ENCODE measurements at regions not wholly inside any gene's neighbourhood (a gene's known extent, or its start where the extent isn't known, plus 50 kb on each side); places are given as distances from the start of the nearest gene placed in this dataset.

DNA sequence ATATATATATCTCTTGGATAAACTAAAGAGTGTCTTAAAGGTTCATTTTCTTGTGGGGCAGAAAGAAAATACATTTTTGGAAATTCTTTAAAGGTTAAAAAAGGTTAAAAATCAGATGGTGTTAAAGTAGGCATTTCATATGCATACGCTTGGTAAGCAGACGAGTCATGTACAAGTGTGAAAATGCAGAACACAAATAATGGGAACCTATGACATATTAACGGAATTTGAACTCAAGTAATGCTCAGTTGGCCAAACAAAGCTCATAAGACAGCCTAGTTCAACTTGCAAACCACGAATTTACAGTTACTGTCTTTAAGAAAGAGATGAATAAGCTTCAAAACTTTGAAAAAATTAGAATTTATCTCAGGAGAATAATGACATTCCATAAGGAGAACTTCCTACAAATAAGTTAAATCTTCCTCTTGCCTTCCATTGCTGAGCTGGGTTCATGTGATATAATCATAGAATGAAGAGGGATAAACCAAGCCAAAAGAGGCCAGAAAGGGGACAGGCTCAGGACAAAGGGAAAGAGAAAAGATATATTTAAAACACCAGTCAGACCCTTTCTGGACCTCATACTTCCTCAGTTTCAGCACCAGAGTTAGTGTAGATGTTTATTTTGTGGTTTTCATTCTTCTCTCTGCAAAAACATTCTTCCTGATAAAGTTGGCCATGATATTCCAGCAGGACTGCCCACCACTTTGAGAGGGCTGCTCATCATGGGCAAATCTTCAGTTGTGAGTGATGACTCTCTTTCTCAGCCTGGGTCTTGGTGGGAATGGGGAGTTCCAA is 256.7 kb upstream of the CD180 start:
- no peaks in the 10 kb centered on the region for H3K36me3 ChIP-seq (ENCODE audit: control insufficient read depth in 2 of 2, insufficient read depth in 2 of 2, low read length in 1 of 2)
- H3K4me3 ChIP-seq (ENCODE audit: low read depth in 1 of 2, low read length in 2 of 2): no peak overlapping the region
- no peaks in the 10 kb centered on the region for H3K4me1 ChIP-seq (ENCODE audit: control insufficient read depth in 2 of 2, insufficient read depth in 2 of 2, low read length in 1 of 2)
- no peak overlapping the region for H3K27ac ChIP-seq (ENCODE audit: low read depth in 2 of 2, low read length in 1 of 2)
- 83 to 87% methylated on average over 4 of the region's 4 CpGs for WGBS, 2 donors
- no peaks in the 10 kb centered on the region for H3K27me3 ChIP-seq (ENCODE audit: control insufficient read depth in 1 of 2, insufficient read depth in 2 of 2, low read length in 2 of 2)
- H3K9me3 ChIP-seq (ENCODE audit: control insufficient read depth in 2 of 2, insufficient read depth in 1 of 2, low read depth in 1 of 2, low read length in 1 of 2): no peaks in the 10 kb centered on the region

DNA sequence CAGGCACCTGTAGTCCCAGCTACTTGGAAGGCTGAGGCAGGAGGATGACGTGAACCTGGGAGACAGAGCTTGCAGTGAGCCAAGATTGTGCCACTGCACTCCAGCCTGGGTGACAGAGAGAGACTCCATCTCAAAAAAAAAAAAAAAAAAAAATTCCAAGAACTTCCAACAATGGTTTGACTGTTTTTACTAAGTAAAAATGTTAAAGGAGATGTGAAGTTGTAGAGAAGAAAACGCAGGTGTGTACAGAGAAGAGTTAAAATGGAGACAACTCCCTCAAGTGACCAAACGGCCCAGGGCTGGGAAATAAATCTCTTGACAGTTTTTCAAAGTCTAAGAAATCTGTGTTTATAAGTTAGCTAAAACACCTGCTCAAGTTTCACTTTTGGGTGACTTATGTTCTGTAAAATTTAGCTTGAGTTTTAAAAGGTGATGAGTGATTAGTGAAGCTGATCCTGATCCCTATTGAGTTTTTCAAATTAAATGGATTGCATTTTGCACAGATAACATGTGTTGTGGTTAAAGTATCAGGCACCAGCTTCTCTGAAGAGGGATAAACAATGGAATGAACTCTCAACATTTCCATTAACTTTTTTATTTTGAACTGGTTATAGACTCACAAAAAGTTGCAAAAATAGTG is 255.2 kb upstream of the CD180 start:
- H3K27ac ChIP-seq (ENCODE audit: low read depth in 2 of 2, low read length in 1 of 2): no peak overlapping the region
- WGBS, 2 donors: 61 to 72% methylated on average over 3 of the region's 3 CpGs
- no peak overlapping the region for H3K4me3 ChIP-seq (ENCODE audit: low read depth in 1 of 2, low read length in 2 of 2)
- no peaks in the 10 kb centered on the region for H3K27me3 ChIP-seq (ENCODE audit: control insufficient read depth in 1 of 2, insufficient read depth in 2 of 2, low read length in 2 of 2)
- H3K4me1 ChIP-seq (ENCODE audit: control insufficient read depth in 2 of 2, insufficient read depth in 2 of 2, low read length in 1 of 2): no peaks in the 10 kb centered on the region
- H3K36me3 ChIP-seq (ENCODE audit: control insufficient read depth in 2 of 2, insufficient read depth in 2 of 2, low read length in 1 of 2): no peaks in the 10 kb centered on the region
- H3K9me3 ChIP-seq (ENCODE audit: control insufficient read depth in 2 of 2, insufficient read depth in 1 of 2, low read depth in 1 of 2, low read length in 1 of 2): no peaks in the 10 kb centered on the region

- Histone ChIP-seq H3K4me1 (ENCODE audit: control insufficient read depth in 2 of 2, insufficient read depth in 2 of 2, low read length in 1 of 2) (no peaks in the 10 kb centered on the region), H3K4me3 (ENCODE audit: low read depth in 1 of 2, low read length in 2 of 2) (no peak overlapping the region), H3K27ac (ENCODE audit: low read depth in 2 of 2, low read length in 1 of 2) (no peak overlapping the region), H3K27me3 (ENCODE audit: control insufficient read depth in 1 of 2, insufficient read depth in 2 of 2, low read length in 2 of 2) (no peaks in the 10 kb centered on the region), H3K36me3 (ENCODE audit: control insufficient read depth in 2 of 2, insufficient read depth in 2 of 2, low read length in 1 of 2) (no peaks in the 10 kb centered on the region), H3K9me3 (ENCODE audit: control insufficient read depth in 2 of 2, insufficient read depth in 1 of 2, low read depth in 1 of 2, low read length in 1 of 2) (no peaks in the 10 kb centered on the region)
Measured at GRCh38 chr5:67447732-67448131, 251.1 kb upstream of the CD180 start.

DNA sequence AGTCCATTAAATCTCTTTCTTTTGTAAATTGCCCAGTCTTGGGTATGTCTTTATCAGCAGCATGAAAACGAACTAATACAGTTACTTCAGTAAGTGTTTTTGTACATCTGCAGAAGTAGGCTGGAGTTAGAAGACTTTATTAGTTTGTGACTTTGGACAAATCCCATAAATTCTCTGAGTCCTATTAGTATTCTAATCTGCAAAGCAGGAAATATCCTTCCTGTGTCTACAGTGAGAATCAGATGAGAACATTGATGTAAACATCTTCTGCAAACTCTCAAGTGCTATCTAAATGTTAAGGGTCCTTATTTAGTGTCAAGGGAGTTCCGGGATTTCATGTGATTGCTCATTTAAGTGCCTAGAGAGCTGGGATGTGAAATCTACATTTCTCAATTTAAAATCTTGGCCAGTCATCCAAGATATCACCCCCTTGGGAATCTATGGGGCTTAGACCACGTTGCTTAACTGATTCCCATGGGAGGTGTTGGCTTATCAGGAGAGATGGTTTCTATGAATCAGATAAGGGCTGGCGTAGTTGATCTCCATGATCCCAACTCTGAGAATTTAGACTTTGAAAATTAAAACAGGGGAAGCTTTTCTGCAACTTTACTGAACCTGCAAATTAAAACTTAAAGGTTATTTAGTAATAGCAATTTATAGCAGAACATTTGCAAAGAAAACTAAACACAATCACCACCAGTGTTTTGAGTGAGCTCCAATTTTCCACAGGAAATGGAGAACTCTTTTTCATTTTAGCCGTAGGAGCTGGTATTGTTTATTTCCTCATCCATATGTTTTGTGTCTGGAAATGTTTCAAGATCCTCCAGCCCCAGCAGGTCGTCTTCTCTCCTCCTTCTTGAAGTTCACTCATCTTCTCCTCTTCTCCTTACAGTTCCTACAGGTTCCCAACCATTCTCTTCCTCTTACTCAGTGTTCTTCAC is 241.6 kb upstream of the CD180 start:
- Histone ChIP-seq H3K4me3 (ENCODE audit: low read depth in 1 of 2, low read length in 2 of 2) (no peak overlapping the region), H3K27me3 (ENCODE audit: control insufficient read depth in 1 of 2, insufficient read depth in 2 of 2, low read length in 2 of 2) (no peaks in the 10 kb centered on the region), H3K9me3 (ENCODE audit: control insufficient read depth in 2 of 2, insufficient read depth in 1 of 2, low read depth in 1 of 2, low read length in 1 of 2) (no peaks in the 10 kb centered on the region), H3K27ac (ENCODE audit: low read depth in 2 of 2, low read length in 1 of 2) (no peak overlapping the region), H3K4me1 (ENCODE audit: control insufficient read depth in 2 of 2, insufficient read depth in 2 of 2, low read length in 1 of 2) (no peaks in the 10 kb centered on the region), H3K36me3 (ENCODE audit: control insufficient read depth in 2 of 2, insufficient read depth in 2 of 2, low read length in 1 of 2) (no peaks in the 10 kb centered on the region)
- WGBS, 2 donors: 60 to 69% methylated on average over 6 of the region's 6 CpGs

- Histone ChIP-seq H3K27ac (ENCODE audit: low read depth in 2 of 2, low read length in 1 of 2) (no peak overlapping the region), H3K4me3 (ENCODE audit: low read depth in 1 of 2, low read length in 2 of 2) (no peak overlapping the region), H3K4me1 (ENCODE audit: control insufficient read depth in 2 of 2, insufficient read depth in 2 of 2, low read length in 1 of 2) (no peaks in the 10 kb centered on the region), H3K36me3 (ENCODE audit: control insufficient read depth in 2 of 2, insufficient read depth in 2 of 2, low read length in 1 of 2) (no peaks in the 10 kb centered on the region), H3K27me3 (ENCODE audit: control insufficient read depth in 1 of 2, insufficient read depth in 2 of 2, low read length in 2 of 2) (no peaks in the 10 kb centered on the region), H3K9me3 (ENCODE audit: control insufficient read depth in 2 of 2, insufficient read depth in 1 of 2, low read depth in 1 of 2, low read length in 1 of 2) (no peaks in the 10 kb centered on the region)
- 78 to 93% methylated on average over 2 of the region's 2 CpGs for WGBS, 2 donors
Measured at GRCh38 chr5:67435032-67435431, 238.4 kb upstream of the CD180 start.

DNA sequence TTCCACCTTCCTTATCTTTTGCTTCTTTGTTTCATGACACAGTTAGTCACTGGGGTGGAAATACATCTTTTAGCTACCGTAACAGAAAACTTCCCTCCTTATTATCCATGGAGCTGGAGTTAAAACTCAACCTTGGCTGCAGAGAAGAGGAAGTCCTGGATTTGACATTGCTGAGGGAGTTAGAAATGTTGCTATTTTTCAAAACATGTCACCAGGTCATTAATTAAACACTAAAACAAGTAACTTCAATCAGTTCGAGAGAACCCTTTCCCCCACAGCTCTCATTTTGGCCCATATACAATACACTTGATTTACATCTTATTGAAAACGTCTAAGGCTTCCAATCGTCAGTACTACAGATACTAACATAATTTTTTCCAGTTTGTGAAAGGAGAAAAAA is 237.9 kb upstream of the CD180 start:
- WGBS, 2 donors: 64% methylated on average over 4 of the region's 4 CpGs
- Histone ChIP-seq H3K4me1 (ENCODE audit: control insufficient read depth in 2 of 2, insufficient read depth in 2 of 2, low read length in 1 of 2) (no peaks in the 10 kb centered on the region), H3K36me3 (ENCODE audit: control insufficient read depth in 2 of 2, insufficient read depth in 2 of 2, low read length in 1 of 2) (no peaks in the 10 kb centered on the region), H3K4me3 (ENCODE audit: low read depth in 1 of 2, low read length in 2 of 2) (no peak overlapping the region), H3K27ac (ENCODE audit: low read depth in 2 of 2, low read length in 1 of 2) (no peak overlapping the region), H3K27me3 (ENCODE audit: control insufficient read depth in 1 of 2, insufficient read depth in 2 of 2, low read length in 2 of 2) (no peaks in the 10 kb centered on the region), H3K9me3 (ENCODE audit: control insufficient read depth in 2 of 2, insufficient read depth in 1 of 2, low read depth in 1 of 2, low read length in 1 of 2) (no peaks in the 10 kb centered on the region)

GRCh38 chr5:67432606-67433005 is 236.0 kb upstream of the CD180 start:
- Histone ChIP-seq H3K27ac (ENCODE audit: low read depth in 2 of 2, low read length in 1 of 2) (no peak overlapping the region), H3K9me3 (ENCODE audit: control insufficient read depth in 2 of 2, insufficient read depth in 1 of 2, low read depth in 1 of 2, low read length in 1 of 2) (no peaks in the 10 kb centered on the region), H3K27me3 (ENCODE audit: control insufficient read depth in 1 of 2, insufficient read depth in 2 of 2, low read length in 2 of 2) (no peaks in the 10 kb centered on the region), H3K36me3 (ENCODE audit: control insufficient read depth in 2 of 2, insufficient read depth in 2 of 2, low read length in 1 of 2) (no peaks in the 10 kb centered on the region), H3K4me1 (ENCODE audit: control insufficient read depth in 2 of 2, insufficient read depth in 2 of 2, low read length in 1 of 2) (no peaks in the 10 kb centered on the region), H3K4me3 (ENCODE audit: low read depth in 1 of 2, low read length in 2 of 2) (no peak overlapping the region)
- WGBS, 2 donors: 81 to 86% methylated on average over 3 of the region's 3 CpGs

DNA sequence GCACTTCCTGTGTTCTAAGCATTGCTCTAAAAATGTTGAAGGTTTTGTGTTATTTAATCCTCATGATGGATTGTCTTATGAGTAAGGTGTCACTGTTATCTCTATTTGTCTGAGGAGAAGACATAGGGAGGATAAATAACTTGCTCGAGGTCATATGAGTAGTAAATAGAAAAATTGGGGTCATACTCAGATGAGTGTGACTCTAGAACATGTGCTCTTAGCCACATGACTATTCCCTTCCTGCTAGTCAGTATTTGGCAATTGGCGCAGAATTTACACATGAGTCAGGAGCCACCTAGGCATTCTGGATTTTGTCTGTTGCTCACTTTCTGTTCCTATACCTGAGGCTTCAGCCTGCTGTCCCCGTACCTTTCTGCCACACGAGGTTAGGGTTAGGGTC is 234.6 kb upstream of the CD180 start:
- Histone ChIP-seq H3K27me3 (ENCODE audit: control insufficient read depth in 1 of 2, insufficient read depth in 2 of 2, low read length in 2 of 2) (no peaks in the 10 kb centered on the region), H3K36me3 (ENCODE audit: control insufficient read depth in 2 of 2, insufficient read depth in 2 of 2, low read length in 1 of 2) (no peaks in the 10 kb centered on the region)
- 76 to 86% methylated on average over 4 of the region's 4 CpGs for WGBS, 2 donors

GRCh38 chr5:67427850-67428298 is 231.3 kb upstream of the CD180 start:
- H3K4me1 ChIP-seq (ENCODE audit: control insufficient read depth in 2 of 2, insufficient read depth in 2 of 2, low read length in 1 of 2): no peaks in the 10 kb centered on the region
- no peak overlapping the region for H3K27ac ChIP-seq (ENCODE audit: low read depth in 2 of 2, low read length in 1 of 2)
- H3K4me3 ChIP-seq (ENCODE audit: low read depth in 1 of 2, low read length in 2 of 2): no peak overlapping the region
- no peaks in the 10 kb centered on the region for H3K36me3 ChIP-seq (ENCODE audit: control insufficient read depth in 2 of 2, insufficient read depth in 2 of 2, low read length in 1 of 2)
- H3K27me3 ChIP-seq (ENCODE audit: control insufficient read depth in 1 of 2, insufficient read depth in 2 of 2, low read length in 2 of 2): no peaks in the 10 kb centered on the region
- no peaks in the 10 kb centered on the region for H3K9me3 ChIP-seq (ENCODE audit: control insufficient read depth in 2 of 2, insufficient read depth in 1 of 2, low read depth in 1 of 2, low read length in 1 of 2)
- 92 to 95% methylated on average over 4 of the region's 4 CpGs for WGBS, 2 donors

More for the DNA sequence above, 234.6 kb upstream of the CD180 start:
- no peaks in the 10 kb centered on the region for H3K9me3 ChIP-seq (ENCODE audit: control insufficient read depth in 2 of 2, insufficient read depth in 1 of 2, low read depth in 1 of 2, low read length in 1 of 2)
- no peak overlapping the region for H3K4me3 ChIP-seq (ENCODE audit: low read depth in 1 of 2, low read length in 2 of 2)
- no peaks in the 10 kb centered on the region for H3K4me1 ChIP-seq (ENCODE audit: control insufficient read depth in 2 of 2, insufficient read depth in 2 of 2, low read length in 1 of 2)
- H3K27ac ChIP-seq (ENCODE audit: low read depth in 2 of 2, low read length in 1 of 2): no peak overlapping the region
